IPS DF 4.7 (cell line): ENCODE measurements at regions not wholly inside any gene's neighbourhood (a gene's known extent, or its start where the extent isn't known, plus 50 kb on each side); places are given as distances from the start of the nearest gene placed in this dataset.
"Not testable (repeated sequence)": the region's sequence is repeated elsewhere in the genome, so short reads cannot be mapped to it uniquely, and the experiment has no call there.

Source experiments
- DNase-seq: peaks from one replicate; pipeline ENCODE4 v3.0.0-alpha.2; 2013; ENCODE audit warnings: low spot score; ENCODE audit errors: extremely low read depth

- DNase-seq = no peak
Observed at GRCh38 chr6:144675231-144675861, 390.2 kb downstream of the UTRN start.

DNA sequence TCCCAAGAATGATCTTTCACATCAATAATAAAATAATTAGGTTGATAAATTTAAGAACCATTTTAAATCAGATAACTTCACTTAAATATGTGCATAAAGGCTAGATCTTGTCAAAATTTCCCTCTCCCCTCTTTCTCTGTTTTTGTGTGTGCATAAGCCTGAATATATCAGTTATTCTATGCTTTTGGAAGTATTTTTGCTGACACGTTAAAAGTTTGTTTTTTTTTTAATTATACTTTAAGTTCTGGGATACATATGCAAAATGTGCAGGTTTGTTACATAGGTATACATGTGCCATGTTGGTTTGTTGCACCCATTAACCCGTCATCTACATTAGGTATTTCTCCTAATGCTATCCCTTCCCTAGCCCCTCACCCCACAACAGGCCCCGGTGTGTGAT, 391.2 kb downstream of the UTRN start:
- DNase-seq = not testable (repeated sequence)

GRCh38 chr6:144677263-144677662, 392.1 kb downstream of the UTRN start:
- DNase-seq = not testable (repeated sequence)

DNA sequence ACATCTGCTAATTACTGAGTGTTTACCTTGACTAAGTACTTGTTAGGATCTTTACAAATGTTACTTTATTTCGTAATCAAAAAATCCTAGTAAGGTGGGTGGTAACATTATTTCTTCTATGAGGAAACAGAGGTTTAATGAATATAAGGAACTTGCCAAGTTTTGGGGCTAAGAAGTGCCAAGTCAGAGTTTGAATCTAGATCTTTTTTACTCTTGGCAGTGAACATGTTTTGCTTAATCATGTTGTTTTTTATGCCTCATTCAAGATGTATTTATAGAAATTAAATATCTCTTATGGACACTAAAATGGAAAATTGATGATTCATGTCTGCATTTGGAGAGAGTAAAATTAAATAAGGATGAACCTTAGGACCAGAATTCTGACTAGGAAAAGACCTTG, 393.7 kb downstream of the UTRN start:
- DNase-seq = no peak

DNA sequence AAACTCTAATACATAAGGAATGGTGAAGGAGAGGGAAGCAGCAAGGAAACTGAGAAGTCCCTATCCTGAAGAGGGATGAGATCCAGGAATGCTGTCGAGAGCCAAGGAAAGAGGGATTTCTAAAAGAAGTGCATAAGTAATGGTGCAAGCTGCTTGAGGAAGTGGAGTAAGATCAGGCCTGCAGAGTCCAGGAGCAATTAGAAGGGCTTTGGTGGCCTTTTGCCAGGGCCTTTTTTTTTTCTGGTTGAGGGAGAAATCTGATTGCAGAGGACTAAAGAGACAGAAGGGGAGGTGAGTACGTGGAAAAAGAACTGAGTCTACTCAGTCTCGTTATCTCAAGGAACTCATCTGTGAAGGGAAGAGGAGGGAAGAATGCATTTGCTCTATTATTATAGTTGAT, 396.2 kb downstream of the UTRN start:
- DNase-seq = no peak

DNA sequence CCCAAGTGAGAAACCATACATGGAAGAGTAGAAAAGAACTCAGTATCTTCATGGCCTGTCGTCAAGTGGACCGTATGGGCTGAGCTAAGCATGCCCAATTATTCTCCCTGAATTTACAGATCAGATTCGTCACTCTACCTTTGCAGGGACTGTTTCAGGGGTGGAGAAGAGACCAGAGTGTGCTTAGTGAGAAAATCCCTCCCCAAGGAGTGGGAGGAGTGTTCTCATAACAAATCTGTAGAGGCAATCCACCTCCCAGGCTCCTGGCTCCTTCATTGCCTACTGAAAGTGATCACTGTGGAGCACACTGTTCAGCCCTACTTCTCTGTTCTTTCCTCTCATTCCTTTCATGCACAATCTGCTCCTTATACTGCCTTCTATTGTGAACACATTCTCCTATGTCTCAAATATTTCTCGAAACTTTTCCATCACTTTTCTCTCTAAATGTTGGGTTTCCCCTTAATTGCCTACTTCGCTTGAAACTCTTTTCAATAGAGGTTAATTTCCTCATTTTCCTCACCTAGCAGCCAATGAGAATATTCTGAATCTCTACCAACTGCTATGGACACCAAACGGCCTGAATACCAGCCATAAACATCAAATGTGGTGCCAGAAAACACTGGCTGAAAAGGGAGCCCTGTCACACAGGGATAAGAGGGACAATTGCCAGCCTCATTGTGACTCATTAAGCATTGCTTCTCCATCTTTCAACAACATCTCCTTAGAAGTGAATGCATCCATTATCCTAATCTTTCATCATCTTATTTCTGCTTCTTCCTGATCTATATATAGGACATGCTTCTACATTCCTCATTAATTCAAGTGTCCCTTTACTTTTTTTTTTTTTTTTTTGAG, 398.3 kb downstream of the UTRN start:
- no peak for DNase-seq

- DNase-seq = no peak
Observed at GRCh38 chr6:144688713-144689112, 403.6 kb downstream of the UTRN start.

- no peak for DNase-seq
Observed at GRCh38 chr6:144689503-144690040, 404.4 kb downstream of the UTRN start.

- DNase-seq = no peak
Observed at GRCh38 chr6:144690133-144690532, 405.0 kb downstream of the UTRN start.

DNA sequence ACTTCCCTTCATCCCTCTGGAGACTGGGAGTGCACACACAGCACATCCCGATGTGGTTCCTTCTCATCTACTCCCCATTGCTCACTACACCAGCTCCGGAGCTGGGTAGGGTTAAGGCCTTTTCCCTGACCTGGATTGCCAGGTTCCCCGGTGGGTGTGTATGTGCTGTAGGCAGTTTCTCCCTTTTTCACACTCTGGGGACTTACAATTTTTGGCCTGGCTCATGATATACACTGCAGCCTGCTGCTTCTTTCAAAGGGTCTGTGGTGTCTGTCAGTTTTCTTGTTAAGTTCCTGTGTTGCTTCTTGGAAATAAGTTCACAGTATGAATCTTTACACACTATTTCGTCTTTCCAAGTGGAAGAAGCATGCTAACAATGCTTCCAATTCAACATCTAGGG, 405.5 kb downstream of the UTRN start:
- no peak for DNase-seq

- DNase-seq = not testable (repeated sequence)
Observed at GRCh38 chr6:144692050-144692449, 406.9 kb downstream of the UTRN start.

- no peak for DNase-seq
Observed at GRCh38 chr6:144695858-144696533, 410.9 kb downstream of the UTRN start.

GRCh38 chr6:144696610-144697368, 411.7 kb downstream of the UTRN start:
- no peak for DNase-seq

- no peak for DNase-seq
Observed at GRCh38 chr6:144697369-144697760, 412.2 kb downstream of the UTRN start.

DNA sequence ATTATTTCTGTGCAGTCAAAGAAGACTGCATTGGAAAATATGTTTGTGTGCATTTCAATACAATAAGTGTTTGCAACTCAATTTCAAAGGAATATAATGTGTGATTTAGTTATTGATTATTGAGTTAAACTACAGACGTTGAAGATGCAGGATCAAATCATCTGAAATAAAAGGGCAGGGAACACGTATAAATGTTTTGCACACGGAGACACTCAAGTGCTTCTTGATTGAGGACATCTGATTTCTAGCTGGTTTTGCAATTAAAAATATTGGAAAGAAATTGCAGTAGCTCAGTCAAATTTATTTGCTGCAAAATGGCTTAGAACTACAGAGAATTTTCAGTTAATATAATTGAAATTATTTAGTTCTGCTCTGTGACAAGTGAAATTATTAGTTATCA, 412.7 kb downstream of the UTRN start:
- DNase-seq = no peak

DNA sequence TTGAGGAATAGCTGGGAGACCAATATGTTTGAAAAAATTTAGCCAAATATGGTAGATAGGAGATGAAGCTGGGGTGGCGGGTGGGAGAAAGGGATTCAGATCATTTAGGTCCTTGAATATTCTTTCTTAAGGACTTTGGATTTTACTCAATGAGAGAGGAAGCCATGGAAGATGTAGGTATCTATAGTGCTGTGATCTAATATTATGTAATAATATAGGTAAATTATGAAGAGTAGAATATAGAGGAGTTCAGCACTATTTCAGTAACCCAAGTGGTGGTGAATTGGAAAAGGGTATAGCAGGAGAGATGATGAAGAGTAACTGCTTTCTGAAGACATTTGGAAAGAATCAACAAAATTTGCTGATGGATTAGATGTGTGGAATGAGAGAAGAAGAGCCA, 417.6 kb downstream of the UTRN start:
- DNase-seq = no peak

DNA sequence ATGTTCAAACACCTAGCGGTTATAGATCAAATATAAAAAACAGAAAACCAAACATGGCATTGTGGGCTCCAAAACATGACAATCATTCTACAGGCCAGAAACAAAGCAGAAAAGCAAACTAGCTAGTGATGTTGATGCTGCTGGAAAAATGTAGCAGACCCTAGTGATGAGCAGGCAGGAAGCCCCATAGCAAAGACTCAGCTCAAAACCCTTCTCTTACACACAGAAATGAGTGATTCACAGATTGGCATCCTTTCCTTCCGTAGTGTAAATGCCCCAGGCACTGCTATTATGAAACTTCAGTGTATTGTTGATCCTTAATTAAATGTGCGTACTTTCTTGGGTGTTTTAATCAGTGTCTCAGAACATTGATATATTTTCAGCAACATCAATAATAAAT, 425.1 kb downstream of the UTRN start:
- DNase-seq = no peak

DNA sequence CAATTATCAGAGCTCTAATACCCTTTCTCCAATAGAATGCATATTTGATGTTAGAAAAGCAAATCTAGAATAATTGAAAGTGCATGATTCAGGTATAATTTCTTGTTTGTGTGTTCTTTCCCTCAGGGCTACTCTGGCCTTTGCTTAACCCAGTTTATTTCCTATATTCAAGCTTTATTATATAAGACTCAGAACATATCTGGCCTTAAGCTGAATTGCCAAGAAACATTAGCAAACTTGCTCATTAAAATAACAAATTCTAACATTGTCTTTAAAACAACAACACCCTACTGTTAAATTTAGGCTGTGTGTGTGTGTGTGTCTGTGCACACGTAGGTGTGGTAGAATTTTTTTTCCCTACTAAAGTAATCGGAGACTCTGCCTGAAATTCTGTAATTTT, 426.5 kb downstream of the UTRN start:
- no peak for DNase-seq

DNA sequence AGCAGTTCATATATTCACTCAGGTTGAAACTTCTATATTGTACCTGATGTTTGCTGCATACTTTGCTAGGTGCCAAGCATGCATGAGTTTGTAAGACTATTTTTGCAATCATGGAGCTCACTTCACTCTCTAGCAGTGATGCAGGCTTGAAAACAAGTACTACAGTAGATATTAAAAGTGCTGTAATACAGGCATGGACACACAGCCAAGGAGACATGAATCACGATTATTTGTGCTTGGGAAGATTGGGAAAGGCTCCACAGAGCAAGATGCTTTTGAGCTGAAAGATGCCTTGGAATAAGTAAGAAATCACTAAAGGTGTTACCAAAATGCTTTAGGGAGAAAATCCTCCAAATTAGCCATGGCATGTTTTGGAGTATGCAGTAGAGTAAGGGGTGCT, 427.4 kb downstream of the UTRN start:
- DNase-seq = no peak

DNA sequence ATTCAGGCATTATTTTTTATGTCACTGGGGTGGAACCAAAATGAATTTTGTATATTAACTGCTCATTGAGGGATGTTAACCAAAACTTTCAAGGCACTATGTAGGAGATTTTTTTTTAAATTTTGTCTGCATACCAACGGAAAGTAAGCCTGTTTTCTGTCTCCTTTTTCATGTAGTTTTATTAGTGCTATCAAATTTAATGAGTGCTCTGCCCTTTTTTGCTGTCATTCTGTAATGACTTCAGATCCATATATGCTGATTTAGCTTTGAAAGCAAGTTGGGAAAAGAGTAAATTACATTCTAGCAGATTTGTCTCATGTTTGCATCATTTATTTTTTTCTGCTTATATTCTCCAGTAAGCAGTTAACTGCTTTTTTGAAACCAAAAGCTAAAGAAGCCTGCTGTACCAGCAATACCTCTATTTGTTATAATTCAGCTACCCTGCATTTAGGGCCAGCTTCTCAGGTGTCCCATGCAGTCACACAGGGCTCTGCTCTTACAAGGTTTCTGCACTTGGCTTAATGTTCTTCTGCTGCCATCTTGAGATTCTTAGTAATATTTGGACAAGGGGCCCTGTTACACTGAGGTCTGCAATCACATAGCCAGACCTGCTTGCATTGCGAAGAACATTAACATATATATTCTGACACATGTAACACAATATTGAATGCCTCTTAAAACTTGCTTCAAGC, 429.0 kb downstream of the UTRN start:
- DNase-seq = no peak

DNA sequence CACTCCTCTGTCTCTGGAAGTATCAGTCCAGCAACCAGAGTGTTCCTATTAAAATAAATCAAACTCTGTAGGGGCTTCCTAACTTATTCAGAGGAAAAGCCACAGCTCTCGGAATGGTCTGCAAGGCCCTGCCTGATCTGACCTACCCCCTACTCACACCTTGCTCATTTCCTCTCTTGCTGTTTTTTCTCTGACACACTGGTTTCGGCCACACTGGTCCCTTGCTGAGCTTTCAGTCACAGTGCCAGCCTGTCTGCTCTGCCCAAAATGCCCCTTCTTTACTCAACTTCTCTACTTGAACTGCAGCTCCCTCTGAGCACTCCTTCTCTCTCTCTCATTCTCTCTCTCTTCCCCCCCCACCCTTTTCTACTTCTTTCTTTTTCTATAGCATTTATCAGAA, 430.2 kb downstream of the UTRN start:
- no peak for DNase-seq
